Pancreas (tissue), 10 donors: ENCODE measurements at regions not wholly inside any gene's neighbourhood (a gene's known extent, or its start where the extent isn't known, plus 50 kb on each side); places are given as distances from the start of the nearest gene placed in this dataset.

Source experiments
- ATAC-seq, 4 donors: fragments of 200-7000 bp; cut with Tn5 transposase; one replicate each; pipeline versions ENCODE4 v1.8.0 to v1.9.1; 2020; ENCODE audit warnings: mild to moderate bottlenecking in 4 of 4, moderate library complexity in 4 of 4
- DNase-seq, 6 donors: peaks; one replicate each; pipeline ENCODE4 v3.0.0-alpha.2; 2020
- FAIRE-seq: peaks from 2 replicates; lab custom pipeline; 2012; peaks lifted over from hg19 to GRCh38; lab: Jason Lieb, UNC
- H3K27ac ChIP-seq, 4 donors: fragments of 200-600 bp; sonication (generic); 1 replicate in 3 of 4; 2 replicates in 1 of 4; pipeline versions ENCODE4 v1.5.0 to v1.8.0; 2020
- H3K27me3 ChIP-seq, 4 donors: fragments of 200-600 bp; one replicate each; pipeline ENCODE4 v1.8.0; 2021
- H3K36me3 ChIP-seq, 3 donors: fragments of 200-600 bp; sonication (generic) in 1 of 3; one replicate each; pipeline versions ENCODE4 v1.5.0 to v1.8.0; 2020 to 2021
- H3K4me1 ChIP-seq, 3 donors: fragments of 200-600 bp; one replicate each; pipeline ENCODE4 v1.8.0; 2021
- H3K4me3 ChIP-seq, 4 donors: fragments of 200-600 bp; sonication (generic) in 2 of 4; one replicate each; pipeline versions ENCODE4 v1.5.0 to v1.8.0; 2020 to 2021
- H3K9me3 ChIP-seq, 4 donors: fragments of 200-600 bp; one replicate each; pipeline ENCODE4 v1.8.0; 2021
- WGBS, 2 donors: extraction: QIAGEN DNeasy Blood & Tissue Kit; methylation state at CpG; one replicate each; pipeline ENCODE4 v1.1.7; 2013; 5-methylcytosine and 5-hydroxymethylcytosine counted together
- intact Hi-C, 3 donors: fragments of 100-400 bp; cut with DNase I; formaldehyde crosslinking; loops; one replicate each; pipeline versions ENCODE4 v1.11.1 to v1.14.2; 2022
- TF ChIP-seq, protein P1 (sequence below), 4 donors: fragments of 200-600 bp; sonication (generic) in 3 of 4; IDR thresholded peaks; one replicate each; pipeline versions ENCODE4 v1.5.0 to v1.8.0; 2021; ENCODE audit warnings: antibody characterized with exemption in 4 of 4
- donor health status: healthy with polysubstance abuse.
- donor health status: DM: no; HTN: no; CAD: no; lungs with moderate emphysema.
- donor health status: DM: no; HTN: no; CAD: no.
- donor health status: control.
- donor health status: control.
- donor health status: Bipolar disorder and iron deficiency.
- donor health status: DM: yes; HTN: yes; CAD: no.
- donor health status: DM: no; HTN: no; CAD: no.
- donor health status: DM: no; HTN: no; CAD: no.
- donor health status: DM: yes; HTN: yes; CAD: no.

- TF ChIP-seq, protein P1, sequence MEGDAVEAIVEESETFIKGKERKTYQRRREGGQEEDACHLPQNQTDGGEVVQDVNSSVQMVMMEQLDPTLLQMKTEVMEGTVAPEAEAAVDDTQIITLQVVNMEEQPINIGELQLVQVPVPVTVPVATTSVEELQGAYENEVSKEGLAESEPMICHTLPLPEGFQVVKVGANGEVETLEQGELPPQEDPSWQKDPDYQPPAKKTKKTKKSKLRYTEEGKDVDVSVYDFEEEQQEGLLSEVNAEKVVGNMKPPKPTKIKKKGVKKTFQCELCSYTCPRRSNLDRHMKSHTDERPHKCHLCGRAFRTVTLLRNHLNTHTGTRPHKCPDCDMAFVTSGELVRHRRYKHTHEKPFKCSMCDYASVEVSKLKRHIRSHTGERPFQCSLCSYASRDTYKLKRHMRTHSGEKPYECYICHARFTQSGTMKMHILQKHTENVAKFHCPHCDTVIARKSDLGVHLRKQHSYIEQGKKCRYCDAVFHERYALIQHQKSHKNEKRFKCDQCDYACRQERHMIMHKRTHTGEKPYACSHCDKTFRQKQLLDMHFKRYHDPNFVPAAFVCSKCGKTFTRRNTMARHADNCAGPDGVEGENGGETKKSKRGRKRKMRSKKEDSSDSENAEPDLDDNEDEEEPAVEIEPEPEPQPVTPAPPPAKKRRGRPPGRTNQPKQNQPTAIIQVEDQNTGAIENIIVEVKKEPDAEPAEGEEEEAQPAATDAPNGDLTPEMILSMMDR (IDR thresholded peaks at IDR 0.05) = no peak
- Histone ChIP-seq H3K4me1 (no peaks in the 10 kb centered on the region), H3K9me3 (no peaks in the 10 kb centered on the region), H3K4me3 (no peak overlapping the region), H3K27me3 (no peaks in the 10 kb centered on the region), H3K36me3 (no peaks in the 10 kb centered on the region), H3K27ac (no peak overlapping the region)
- 75 to 81% methylated on average over 2 of the region's 2 CpGs for WGBS, 2 donors
- intact Hi-C loops = no loop called here
- DNase-seq (no peak), ATAC-seq (no peak), FAIRE-seq (no peak)
Observed at GRCh38 chr2:203592470-203592869, 57.4 kb upstream of the RAPH1 start.

DNA sequence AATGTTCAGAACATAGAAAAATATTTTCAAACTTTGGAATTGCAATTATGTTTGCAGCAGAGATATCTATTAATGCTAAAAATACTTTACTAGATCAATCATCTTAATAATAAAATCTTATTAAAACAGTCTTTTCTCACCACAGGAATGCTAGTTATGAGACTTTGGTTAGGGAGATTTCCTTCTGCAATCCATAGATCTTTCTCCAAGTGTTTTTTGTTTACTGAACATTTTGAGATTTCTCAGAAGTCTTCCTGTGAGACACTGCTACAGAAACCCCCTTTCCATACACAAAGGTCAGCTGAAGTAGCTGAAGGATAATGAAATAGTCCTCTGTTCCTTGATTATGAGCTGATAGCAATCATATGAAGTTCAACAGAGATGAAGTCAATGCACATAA, 59.4 kb upstream of the RAPH1 start:
- H3K4me1 ChIP-seq = no peaks in the 10 kb centered on the region
- DNase-seq (no peak), ATAC-seq (no peak), FAIRE-seq (no peak)
- TF ChIP-seq, protein P1 (IDR thresholded peaks at IDR 0.05) = no peak
- H3K4me3 ChIP-seq = no peak overlapping the region
- H3K36me3 ChIP-seq = no peaks in the 10 kb centered on the region
- no peaks in the 10 kb centered on the region for H3K27me3 ChIP-seq
- intact Hi-C loops = no loop called here
- no peak overlapping the region for H3K27ac ChIP-seq
- H3K9me3 ChIP-seq = no peaks in the 10 kb centered on the region

GRCh38 chr2:203596183-203596582, 61.1 kb upstream of the RAPH1 start:
- FAIRE-seq = no peak
- 44 to 55% methylated on average over 5 of the region's 5 CpGs for WGBS, 2 donors

DNA sequence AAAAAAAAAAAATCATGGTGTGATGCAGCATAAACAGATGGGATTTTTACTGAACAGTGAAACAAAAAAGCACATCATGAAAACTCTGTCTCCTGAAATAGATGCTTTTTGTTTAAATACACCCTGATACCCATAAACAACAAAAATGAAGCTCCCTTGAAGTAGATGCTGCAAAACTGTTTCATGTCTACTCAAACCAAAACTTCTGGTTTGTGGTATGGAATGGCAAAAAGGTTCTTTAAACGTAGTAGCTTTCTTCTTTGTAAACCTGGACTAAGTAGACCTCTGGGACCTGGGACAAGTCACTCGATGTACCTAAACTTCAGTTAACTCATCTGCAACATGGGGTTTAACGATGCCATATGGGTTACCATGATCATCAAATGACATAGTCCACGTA, 64.4 kb upstream of the RAPH1 start:
- no peaks in the 10 kb centered on the region for H3K9me3 ChIP-seq
- no peak overlapping the region for H3K4me3 ChIP-seq
- peaks cover 0 to 6% (median 0%) of the 10 kb centered on the region in 3 donors for H3K4me1 ChIP-seq
- ATAC-seq = no peak
- H3K36me3 ChIP-seq = no peaks in the 10 kb centered on the region
- TF ChIP-seq, protein P1 (IDR thresholded peaks at IDR 0.05) = no peak
- WGBS, 2 donors = 81 to 90% methylated on average over 4 of the region's 4 CpGs
- intact Hi-C loops = no loop called here
- no peak overlapping the region for H3K27ac ChIP-seq
- FAIRE-seq = no peak
- DNase-seq = no peak
- no peaks in the 10 kb centered on the region for H3K27me3 ChIP-seq

More at GRCh38 chr2:203596183-203596582, 61.1 kb upstream of the RAPH1 start:
- DNase-seq (no peak), ATAC-seq (peak in 3 of 4 donors; percentile 72 to 80 (median 73))
- intact Hi-C loops = no loop called here
- no peaks in the 10 kb centered on the region for H3K36me3 ChIP-seq
- no peak overlapping the region for H3K4me3 ChIP-seq
- H3K27me3 ChIP-seq = no peaks in the 10 kb centered on the region
- no peaks in the 10 kb centered on the region for H3K4me1 ChIP-seq
- H3K9me3 ChIP-seq = no peaks in the 10 kb centered on the region
- TF ChIP-seq, protein P1 (IDR thresholded peaks at IDR 0.05) = no peak
- peak overlapping the region in 1 of 4 donors; percentile 2 for H3K27ac ChIP-seq

DNA sequence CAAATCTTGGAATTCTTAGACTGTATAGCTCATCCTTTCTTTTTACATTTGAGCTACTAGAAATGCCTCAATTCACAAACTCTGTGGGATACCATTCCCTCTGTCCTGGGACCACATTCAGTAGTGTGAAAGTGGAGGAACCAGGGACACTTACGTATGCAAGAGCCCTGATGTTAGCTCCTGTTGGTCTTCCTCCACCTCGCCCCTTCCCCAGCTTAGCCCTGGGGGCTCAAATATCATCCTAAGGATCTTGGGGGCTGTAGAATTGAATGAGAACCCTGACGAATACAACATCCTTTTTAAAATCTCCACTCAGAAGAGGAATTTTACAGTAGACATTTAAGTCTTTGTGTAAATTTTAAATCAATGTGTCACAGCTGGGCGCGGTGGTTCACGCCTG, 65.2 kb upstream of the RAPH1 start:
- intact Hi-C loops = no loop called here
- FAIRE-seq (no peak), DNase-seq (no peak), ATAC-seq (no peak)
- 89 to 91% methylated on average over 6 of the region's 6 CpGs for WGBS, 2 donors
- no peaks in the 10 kb centered on the region for H3K36me3 ChIP-seq
- H3K27ac ChIP-seq = no peak overlapping the region
- no peak overlapping the region for H3K4me3 ChIP-seq
- no peaks in the 10 kb centered on the region for H3K9me3 ChIP-seq
- TF ChIP-seq, protein P1 (IDR thresholded peaks at IDR 0.05) = no peak
- H3K27me3 ChIP-seq = no peaks in the 10 kb centered on the region
- H3K4me1 ChIP-seq = peaks cover 0 to 9% (median 0%) of the 10 kb centered on the region in 3 donors
